Stimulated activated CD8-positive, alpha-beta memory T cell treated with anti-CD3 and anti-CD28 coated beads, Interleukin-4, amount 100 ng/mL, for 24 hours (primary cell): ENCODE measurements at regions not wholly inside any gene's neighbourhood (a gene's known extent, or its start where the extent isn't known, plus 50 kb on each side); places are given as distances from the start of the nearest gene placed in this dataset.

ENCODE experiments used
- DNase-seq: peaks from one replicate; pipeline ENCODE4 v3.0.0-alpha.2; 2020; ENCODE audit warnings: low read depth

- DNase-seq = no peak
Observed at GRCh38 chr2:41597680-41598079, 450.1 kb upstream of the PKDCC start.

- DNase-seq = no peak
Observed at GRCh38 chr2:41598161-41598894, 449.5 kb upstream of the PKDCC start.

DNA sequence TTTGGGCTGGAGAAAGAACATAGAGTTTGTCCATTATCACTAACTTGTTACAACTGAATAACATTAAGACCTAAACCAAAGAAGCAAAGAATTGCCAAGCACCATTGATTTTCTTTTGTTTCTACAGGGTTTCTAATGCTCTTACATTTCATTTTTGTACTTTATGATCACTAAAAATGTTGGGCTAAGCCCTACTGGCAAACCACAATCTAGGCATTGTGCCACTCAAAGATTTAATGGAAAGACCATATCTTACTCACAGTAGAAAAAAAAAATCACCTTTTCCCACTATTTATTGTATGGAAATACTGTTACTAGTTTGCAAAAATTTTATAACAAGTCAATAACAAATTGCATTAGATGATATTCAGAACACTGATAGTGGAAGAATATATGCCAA lies 447.4 kb upstream of the PKDCC start:
- no peak for DNase-seq

- DNase-seq = no peak
Observed at GRCh38 chr2:41602341-41602740, 445.5 kb upstream of the PKDCC start.

DNA sequence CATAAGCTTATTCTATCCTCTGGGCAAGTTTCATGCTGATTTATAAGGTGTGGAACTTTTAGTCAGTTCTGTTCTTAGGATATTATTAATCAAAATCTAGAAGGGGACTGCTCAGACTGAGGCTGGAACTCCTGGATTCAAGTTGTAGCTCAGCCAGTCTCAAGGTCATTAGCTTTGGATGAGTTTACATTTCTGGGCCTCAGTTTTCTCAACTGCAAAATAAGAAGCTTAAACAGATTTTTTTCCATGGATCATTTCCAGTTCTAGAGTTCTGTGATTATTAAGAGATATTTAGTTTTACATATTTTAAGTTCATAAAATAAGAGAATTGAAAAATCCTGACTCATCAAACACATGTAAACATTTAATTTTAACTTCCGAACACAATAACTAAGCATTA lies 442.5 kb upstream of the PKDCC start:
- DNase-seq = no peak

DNA sequence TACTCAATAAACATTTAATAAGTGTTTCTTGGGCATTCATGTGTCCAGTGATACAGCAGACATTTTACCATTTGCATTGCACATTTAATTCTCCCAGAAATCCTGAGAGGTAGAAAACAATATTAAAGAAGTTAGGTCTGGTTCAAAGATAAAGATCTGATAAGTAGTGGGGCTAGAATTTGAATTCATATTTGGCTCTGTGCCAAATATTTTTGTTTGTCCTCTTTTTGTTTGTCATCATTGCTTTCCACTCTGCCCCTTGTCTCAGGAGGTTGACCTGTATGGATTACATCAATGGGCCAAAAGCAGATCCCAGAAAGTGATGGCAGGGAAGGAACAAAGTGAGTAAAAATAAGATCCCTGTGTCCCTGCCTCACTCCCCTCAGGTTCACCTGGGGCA lies 441.9 kb upstream of the PKDCC start:
- no peak for DNase-seq

DNA sequence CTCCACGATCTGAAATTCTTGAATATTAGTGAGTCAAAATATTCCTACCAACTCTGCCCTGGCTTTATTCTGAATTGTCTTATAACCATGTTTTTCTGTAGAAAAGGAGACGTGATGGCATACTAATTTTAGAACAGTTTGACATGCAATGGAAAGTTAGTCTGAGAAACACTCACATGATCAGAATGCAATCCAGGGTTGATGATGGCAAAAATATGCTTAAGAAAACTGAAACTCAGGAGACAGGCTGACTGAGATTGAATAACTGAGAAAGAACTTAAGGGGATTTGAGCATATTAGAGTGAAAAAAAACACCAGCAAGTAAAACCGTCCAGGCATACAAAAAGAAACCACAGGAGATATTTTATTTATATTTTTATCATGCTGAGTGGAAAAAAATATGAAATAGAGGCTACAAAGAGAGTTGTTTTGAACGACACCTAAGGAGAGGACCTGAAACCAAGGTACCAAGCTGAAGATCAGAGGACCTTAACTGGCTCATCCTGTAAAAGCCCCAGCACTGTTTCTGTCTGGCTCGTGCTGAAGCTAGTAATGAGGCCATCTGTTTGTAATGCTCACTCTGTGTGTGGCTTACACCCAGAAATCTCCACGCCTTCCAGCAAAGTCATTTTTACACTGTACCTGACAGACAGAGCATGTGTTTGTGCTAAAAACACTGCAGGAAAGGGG lies 437.2 kb upstream of the PKDCC start:
- no peak for DNase-seq

DNA sequence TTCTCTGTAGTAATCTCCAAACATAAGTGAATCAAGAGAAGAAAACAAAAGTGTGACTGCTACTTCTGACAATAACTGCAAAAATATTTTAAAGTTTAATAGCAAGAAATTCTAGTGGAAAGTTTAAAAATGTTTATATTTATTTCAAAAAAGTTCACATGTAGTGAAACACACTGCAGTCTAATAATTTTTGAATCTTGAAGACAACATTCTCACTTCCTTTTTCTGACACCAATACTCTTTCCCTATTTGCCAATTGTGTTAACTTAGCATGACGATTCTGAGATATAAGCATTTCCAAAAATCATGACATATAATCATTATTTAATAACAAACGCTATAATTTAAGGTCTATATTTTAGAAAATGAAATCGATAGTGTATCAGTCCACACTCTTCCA lies 429.1 kb upstream of the PKDCC start:
- no peak for DNase-seq

- no peak for DNase-seq
Observed at GRCh38 chr2:41621095-41621494, 426.7 kb upstream of the PKDCC start.

GRCh38 chr2:41621563-41621962 lies 426.3 kb upstream of the PKDCC start:
- no peak for DNase-seq

- no peak for DNase-seq
Observed at GRCh38 chr2:41622301-41622700, 425.5 kb upstream of the PKDCC start.

GRCh38 chr2:41626936-41627335 lies 420.9 kb upstream of the PKDCC start:
- no peak for DNase-seq

DNA sequence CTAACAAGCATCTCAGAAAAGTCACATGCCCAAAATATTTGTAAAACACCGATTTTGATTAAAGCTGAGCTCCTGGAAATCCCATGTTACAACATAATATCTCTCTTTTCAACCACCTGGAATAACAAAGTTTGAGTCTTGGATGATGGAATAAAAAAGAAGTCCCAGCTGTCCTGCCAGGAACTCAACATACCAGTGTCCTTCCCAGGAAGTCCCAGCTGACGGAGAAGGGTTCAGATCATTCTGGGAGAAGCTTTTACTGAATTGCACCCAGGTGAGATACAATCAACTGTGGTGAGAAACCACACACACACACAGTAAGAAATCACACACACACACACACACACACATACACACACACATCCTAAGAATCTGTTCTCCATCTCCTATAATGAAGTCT lies 413.1 kb upstream of the PKDCC start:
- no peak for DNase-seq

GRCh38 chr2:41644936-41645335 lies 402.9 kb upstream of the PKDCC start:
- DNase-seq = no peak

- DNase-seq = no peak
Observed at GRCh38 chr2:41647468-41648050, 400.3 kb upstream of the PKDCC start.

GRCh38 chr2:41657226-41657625 lies 390.6 kb upstream of the PKDCC start:
- DNase-seq = no peak

DNA sequence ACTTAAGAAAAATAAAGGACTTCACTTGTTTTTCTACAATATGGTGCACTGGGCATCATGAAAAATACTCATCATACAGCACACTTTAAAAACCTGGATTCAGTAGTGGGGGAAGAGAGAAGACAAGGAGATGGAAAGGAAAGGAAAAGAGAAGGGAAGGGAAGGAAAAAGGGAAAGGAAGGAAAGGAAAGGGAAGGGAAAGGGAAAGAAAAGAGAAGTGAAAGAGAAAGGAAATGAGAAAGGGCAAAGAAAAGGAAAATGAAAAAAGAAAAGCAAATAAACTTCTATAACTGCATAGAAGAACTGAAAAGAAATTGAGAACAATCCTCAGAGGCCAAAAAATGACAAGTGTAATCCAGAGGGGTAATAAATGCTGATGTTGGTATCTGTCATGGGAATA lies 388.1 kb upstream of the PKDCC start:
- DNase-seq = no peak

- no peak for DNase-seq
Observed at GRCh38 chr2:41662461-41662860, 385.4 kb upstream of the PKDCC start.

DNA sequence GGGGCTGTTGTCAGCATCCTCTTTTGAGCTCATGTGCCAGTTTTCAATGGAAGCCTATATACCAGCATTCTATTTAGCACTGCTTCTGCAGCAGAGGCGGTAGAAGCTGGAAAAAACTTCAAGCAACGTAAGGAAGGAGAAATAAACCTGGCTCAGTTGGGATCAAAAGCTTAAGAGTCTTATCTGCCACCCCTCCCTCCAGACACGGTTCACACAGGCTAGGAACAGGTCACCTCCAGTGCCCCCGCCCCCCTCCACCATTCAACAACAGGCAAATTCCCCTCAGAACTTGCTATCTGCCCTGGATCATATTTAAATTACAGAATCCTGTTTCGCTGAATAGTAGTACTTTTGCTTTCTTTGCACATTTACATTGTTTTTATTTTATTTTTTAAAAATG lies 384.8 kb upstream of the PKDCC start:
- no peak for DNase-seq

GRCh38 chr2:41668529-41668928 lies 379.3 kb upstream of the PKDCC start:
- no peak for DNase-seq

DNA sequence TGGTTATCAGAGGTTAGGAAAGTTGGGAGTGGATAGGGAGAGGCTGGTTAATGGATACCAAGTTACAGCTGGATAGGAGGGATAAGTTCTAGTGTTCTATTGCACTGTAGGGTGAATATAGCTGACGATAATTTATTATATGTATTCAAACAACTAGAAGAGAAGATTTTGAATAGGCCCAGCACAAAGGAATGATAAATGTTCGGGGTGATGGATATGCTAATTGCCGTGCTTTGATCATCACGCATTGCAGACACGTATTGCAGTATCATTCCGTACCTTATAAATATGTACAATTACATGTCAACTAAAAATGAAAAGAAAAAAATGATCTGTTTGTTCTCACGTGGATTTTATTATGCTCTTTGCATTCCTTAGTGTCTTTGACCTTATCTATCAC lies 369.2 kb upstream of the PKDCC start:
- DNase-seq = no peak

DNA sequence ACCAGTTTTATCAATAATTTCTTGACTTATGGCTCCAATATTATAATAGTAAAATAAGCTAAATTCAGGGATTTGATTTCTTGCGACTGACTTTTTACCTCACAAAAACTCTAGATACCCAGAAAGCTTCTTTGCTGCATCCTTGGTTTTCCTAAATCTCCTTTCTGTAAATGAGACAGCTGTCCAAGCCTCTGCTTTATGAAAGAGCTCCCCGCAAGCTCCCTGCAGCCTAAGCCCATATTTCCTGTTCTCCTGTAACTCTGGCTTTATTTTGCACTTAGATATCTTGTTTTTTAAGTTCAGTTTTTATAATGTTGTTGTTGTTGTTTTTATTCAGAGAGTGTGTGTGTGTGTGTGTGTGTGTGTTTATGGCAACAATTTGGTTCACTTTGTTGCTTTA lies 361.7 kb upstream of the PKDCC start:
- no peak for DNase-seq

DNA sequence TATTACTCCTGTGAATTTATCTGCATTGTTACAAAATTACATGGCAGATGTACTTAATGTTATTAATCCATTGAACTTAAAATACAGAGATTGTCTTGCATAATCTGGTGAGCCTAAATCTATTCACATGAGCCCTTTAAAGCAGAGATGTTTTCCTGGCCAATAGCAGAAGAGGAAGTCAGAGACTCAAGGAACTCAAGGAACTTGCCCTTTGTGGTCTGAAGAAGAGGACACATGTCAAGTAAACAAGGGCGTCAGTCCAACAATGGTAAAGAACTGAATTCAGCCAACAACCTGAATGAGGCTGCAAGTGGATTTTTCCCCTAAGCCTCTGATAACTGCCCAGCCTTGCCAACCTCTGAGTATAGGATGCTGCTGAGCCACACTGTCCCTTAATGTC lies 356.3 kb upstream of the PKDCC start:
- DNase-seq = no peak
